Immature natural killer cell (primary cell): ENCODE measurements at regions not wholly inside any gene's neighbourhood (a gene's known extent, or its start where the extent isn't known, plus 50 kb on each side); places are given as distances from the start of the nearest gene placed in this dataset.

ENCODE experiments used
- DNase-seq, 3 donors: peaks; one replicate each; pipeline ENCODE4 v3.0.0; 2022; ENCODE audit warnings: mixed read lengths in 1 of 3
- H3K27ac Mint-ChIP-seq, 6 donors: one replicate each; pipeline ENCODE4 v1.8.0; 2020; ENCODE audit warnings: mixed read lengths in 6 of 6, mild to moderate bottlenecking in 5 of 6, inconsistent platforms in 4 of 6, moderate library complexity in 3 of 6
- H3K27me3 Mint-ChIP-seq, 3 donors: one replicate each; pipeline ENCODE4 v1.8.0; 2020 to 2021; ENCODE audit warnings: low read depth in 3 of 3, mild to moderate bottlenecking in 3 of 3, mixed read lengths in 3 of 3, moderate library complexity in 3 of 3, inconsistent platforms in 1 of 3
- H3K36me3 Mint-ChIP-seq, 3 donors: one replicate each; pipeline ENCODE4 v1.8.0; 2020; ENCODE audit warnings: mixed read lengths in 3 of 3, inconsistent platforms in 2 of 3, mild to moderate bottlenecking in 2 of 3
- H3K4me1 Mint-ChIP-seq, 2 donors: one replicate each; pipeline ENCODE4 v1.8.0; 2020; ENCODE audit warnings: inconsistent platforms in 2 of 2, mild to moderate bottlenecking in 2 of 2, mixed read lengths in 2 of 2, moderate library complexity in 1 of 2
- H3K4me3 Mint-ChIP-seq, 5 donors: one replicate each; pipeline ENCODE4 v1.8.0; 2020; ENCODE audit warnings: mild to moderate bottlenecking in 5 of 5, mixed read lengths in 5 of 5, inconsistent platforms in 3 of 5, moderate library complexity in 3 of 5
- H3K9me3 Mint-ChIP-seq, 6 donors: one replicate each; pipeline ENCODE4 v1.8.0; 2020; ENCODE audit warnings: mild to moderate bottlenecking in 6 of 6, mixed read lengths in 6 of 6, inconsistent platforms in 4 of 6, moderate library complexity in 3 of 6

- H3K4me3 Mint-ChIP-seq = no peak overlapping the region
- H3K27ac Mint-ChIP-seq = no peak overlapping the region
- peaks cover 0 to 2% (median 0%) of the 10 kb centered on the region in 6 donors for H3K9me3 Mint-ChIP-seq
- H3K4me1 Mint-ChIP-seq = no peaks in the 10 kb centered on the region
- DNase-seq = no peak
- H3K36me3 Mint-ChIP-seq = peaks cover 0 to 7% (median 4%) of the 10 kb centered on the region in 3 donors
- H3K27me3 Mint-ChIP-seq = peaks cover 0 to 1% (median 0%) of the 10 kb centered on the region in 3 donors
These were observed 132.6 kb downstream of the TRMT11 start for GRCh38 chr6:126118936-126119335.

- Mint-ChIP-seq H3K4me3 (no peak overlapping the region), H3K27me3 (peaks cover 0 to 1% (median 0%) of the 10 kb centered on the region in 3 donors)
These were observed 136.9 kb downstream of the TRMT11 start for GRCh38 chr6:126123226-126123625.

GRCh38 chr6:126127659-126128058 lies 141.3 kb downstream of the TRMT11 start:
- no peak overlapping the region for H3K27ac Mint-ChIP-seq
- peaks cover 0 to 1% (median 0%) of the 10 kb centered on the region in 3 donors for H3K27me3 Mint-ChIP-seq
- H3K9me3 Mint-ChIP-seq = peaks cover 0 to 4% (median 0%) of the 10 kb centered on the region in 6 donors
- H3K36me3 Mint-ChIP-seq = peaks cover 0 to 4% (median 0%) of the 10 kb centered on the region in 3 donors
- no peak for DNase-seq
- H3K4me1 Mint-ChIP-seq = no peaks in the 10 kb centered on the region
- H3K4me3 Mint-ChIP-seq = no peak overlapping the region

More at GRCh38 chr6:126123226-126123625, 136.9 kb downstream of the TRMT11 start:
- Mint-ChIP-seq H3K4me1 (no peaks in the 10 kb centered on the region), H3K36me3 (no peaks in the 10 kb centered on the region), H3K27ac (no peak overlapping the region), H3K9me3 (peaks cover 0 to 2% (median 0%) of the 10 kb centered on the region in 6 donors)
- DNase-seq = no peak

GRCh38 chr6:126131246-126131645 lies 144.9 kb downstream of the TRMT11 start:
- Mint-ChIP-seq H3K9me3 (peaks cover 2 to 20% (median 9%) of the 10 kb centered on the region in 6 donors), H3K36me3 (peaks cover 6 to 12% (median 10%) of the 10 kb centered on the region in 3 donors), H3K27ac (no peak overlapping the region), H3K4me3 (no peak overlapping the region), H3K4me1 (no peaks in the 10 kb centered on the region), H3K27me3 (peaks cover 0 to 2% (median 0%) of the 10 kb centered on the region in 3 donors)
- no peak for DNase-seq

GRCh38 chr6:126133984-126134383 lies 147.6 kb downstream of the TRMT11 start:
- Mint-ChIP-seq H3K4me1 (no peaks in the 10 kb centered on the region), H3K27ac (no peak overlapping the region), H3K27me3 (peaks cover 0 to 4% (median 2%) of the 10 kb centered on the region in 3 donors), H3K9me3 (peaks cover 7 to 25% (median 11%) of the 10 kb centered on the region in 6 donors), H3K4me3 (no peak overlapping the region), H3K36me3 (peaks cover 6 to 12% (median 10%) of the 10 kb centered on the region in 3 donors)
- no peak for DNase-seq

GRCh38 chr6:126134491-126134890 lies 148.2 kb downstream of the TRMT11 start:
- DNase-seq = no peak
- peaks cover 6 to 12% (median 10%) of the 10 kb centered on the region in 3 donors for H3K36me3 Mint-ChIP-seq
- H3K27me3 Mint-ChIP-seq = peaks cover 0 to 4% (median 2%) of the 10 kb centered on the region in 3 donors
- H3K9me3 Mint-ChIP-seq = peaks cover 7 to 25% (median 11%) of the 10 kb centered on the region in 6 donors
- no peaks in the 10 kb centered on the region for H3K4me1 Mint-ChIP-seq
- H3K4me3 Mint-ChIP-seq = no peak overlapping the region
- H3K27ac Mint-ChIP-seq = no peak overlapping the region

- Mint-ChIP-seq H3K4me1 (no peaks in the 10 kb centered on the region), H3K36me3 (peaks cover 0 to 4% (median 2%) of the 10 kb centered on the region in 3 donors), H3K4me3 (no peak overlapping the region), H3K9me3 (peaks cover 3 to 14% (median 9%) of the 10 kb centered on the region in 6 donors), H3K27ac (no peak overlapping the region), H3K27me3 (peaks cover 2 to 4% (median 2%) of the 10 kb centered on the region in 3 donors)
- no peak for DNase-seq
These were observed 153.7 kb downstream of the TRMT11 start for GRCh38 chr6:126140015-126140414.

- peaks cover 0 to 5% (median 0%) of the 10 kb centered on the region in 3 donors for H3K36me3 Mint-ChIP-seq
- H3K4me1 Mint-ChIP-seq = no peaks in the 10 kb centered on the region
- H3K4me3 Mint-ChIP-seq = no peak overlapping the region
- DNase-seq = no peak
- peaks cover 0 to 5% (median under 1%) of the 10 kb centered on the region in 6 donors for H3K9me3 Mint-ChIP-seq
- peaks cover 0 to 2% (median 0%) of the 10 kb centered on the region in 3 donors for H3K27me3 Mint-ChIP-seq
- no peak overlapping the region for H3K27ac Mint-ChIP-seq
These were observed 157.5 kb downstream of the TRMT11 start for GRCh38 chr6:126143761-126144251.

GRCh38 chr6:126145351-126145750 lies 159.0 kb downstream of the TRMT11 start:
- Mint-ChIP-seq H3K27ac (no peak overlapping the region), H3K27me3 (peaks cover 0 to 2% (median 0%) of the 10 kb centered on the region in 3 donors), H3K9me3 (peaks cover 0 to 2% (median under 1%) of the 10 kb centered on the region in 6 donors), H3K36me3 (peaks cover 0 to 5% (median 0%) of the 10 kb centered on the region in 3 donors), H3K4me3 (no peak overlapping the region), H3K4me1 (no peaks in the 10 kb centered on the region)
- no peak for DNase-seq

- peaks cover 0 to 7% (median 0%) of the 10 kb centered on the region in 3 donors for H3K27me3 Mint-ChIP-seq
- H3K4me1 Mint-ChIP-seq = no peaks in the 10 kb centered on the region
- peaks cover 0 to 5% (median 0%) of the 10 kb centered on the region in 3 donors for H3K36me3 Mint-ChIP-seq
- no peak overlapping the region for H3K27ac Mint-ChIP-seq
- peaks cover 0 to 3% (median 0%) of the 10 kb centered on the region in 6 donors for H3K9me3 Mint-ChIP-seq
- no peak for DNase-seq
- H3K4me3 Mint-ChIP-seq = no peak overlapping the region
These were observed 161.0 kb downstream of the TRMT11 start for GRCh38 chr6:126147291-126147815.

GRCh38 chr6:126148853-126149252 lies 162.5 kb downstream of the TRMT11 start:
- Mint-ChIP-seq H3K36me3 (peaks cover 0 to 5% (median 0%) of the 10 kb centered on the region in 3 donors), H3K27me3 (peaks cover 0 to 7% (median 0%) of the 10 kb centered on the region in 3 donors), H3K9me3 (peaks cover 0 to 3% (median 0%) of the 10 kb centered on the region in 6 donors), H3K4me1 (no peaks in the 10 kb centered on the region), H3K27ac (no peak overlapping the region), H3K4me3 (no peak overlapping the region)
- DNase-seq = no peak

GRCh38 chr6:126152372-126152745 lies 166.0 kb downstream of the TRMT11 start:
- Mint-ChIP-seq H3K4me1 (peaks cover 10 to 12% of the 10 kb centered on the region in 2 donors), H3K27ac (no peak overlapping the region), H3K27me3 (peaks cover 0 to 7% (median 0%) of the 10 kb centered on the region in 3 donors), H3K36me3 (no peaks in the 10 kb centered on the region), H3K9me3 (peaks cover 0 to 2% (median 0%) of the 10 kb centered on the region in 6 donors), H3K4me3 (no peak overlapping the region)
- DNase-seq = no peak

- peaks cover 0 to 7% (median 0%) of the 10 kb centered on the region in 3 donors for H3K27me3 Mint-ChIP-seq
- H3K36me3 Mint-ChIP-seq = no peaks in the 10 kb centered on the region
- H3K27ac Mint-ChIP-seq = no peak overlapping the region
- H3K9me3 Mint-ChIP-seq = peaks cover 0 to 2% (median 0%) of the 10 kb centered on the region in 6 donors
- no peak overlapping the region for H3K4me3 Mint-ChIP-seq
- H3K4me1 Mint-ChIP-seq = peaks cover 11 to 21% of the 10 kb centered on the region in 2 donors
- DNase-seq = no peak
These were observed 167.3 kb downstream of the TRMT11 start for GRCh38 chr6:126153661-126154060.

- no peaks in the 10 kb centered on the region for H3K36me3 Mint-ChIP-seq
- peaks cover 0 to 2% (median 0%) of the 10 kb centered on the region in 6 donors for H3K9me3 Mint-ChIP-seq
- H3K4me3 Mint-ChIP-seq = no peak overlapping the region
- H3K27ac Mint-ChIP-seq = no peak overlapping the region
- H3K4me1 Mint-ChIP-seq = peaks cover 11 to 21% of the 10 kb centered on the region in 2 donors
- no peaks in the 10 kb centered on the region for H3K27me3 Mint-ChIP-seq
- DNase-seq = no peak
These were observed 170.6 kb downstream of the TRMT11 start for GRCh38 chr6:126156973-126157372.
